ENCODE measurements at regions not wholly inside any gene's neighbourhood (a gene's known extent, or its start where the extent isn't known, plus 50 kb on each side); places are given as distances from the start of the nearest gene placed in this dataset.

GRCh38 chr7:32285698-32286097, 204.5 kb downstream of the LSM5 start:
- Histone ChIP-seq H3K4me1 (ENCODE audit: control insufficient read depth in 1 of 2, insufficient read depth in 1 of 2, low read depth in 1 of 2, low read length in 1 of 2) (no peaks in the 10 kb centered on the region), H3K36me3 (no peaks in the 10 kb centered on the region), H3K27ac (no peak overlapping the region), H3K9me3 (no peaks in the 10 kb centered on the region), H3K27me3 (no peaks in the 10 kb centered on the region), H3K4me3 (ENCODE audit: low read depth in 1 of 2, low read length in 1 of 2) (no peak overlapping the region)
- TF ChIP-seq CTCF (IDR thresholded peaks at IDR 0.05): no peak

- Histone ChIP-seq H3K27ac (no peak overlapping the region), H3K36me3 (no peaks in the 10 kb centered on the region), H3K27me3 (no peaks in the 10 kb centered on the region), H3K9me3 (no peaks in the 10 kb centered on the region), H3K4me1 (ENCODE audit: control insufficient read depth in 1 of 2, insufficient read depth in 1 of 2, low read depth in 1 of 2, low read length in 1 of 2) (no peaks in the 10 kb centered on the region), H3K4me3 (ENCODE audit: low read depth in 1 of 2, low read length in 1 of 2) (no peak overlapping the region)
- TF ChIP-seq CTCF (IDR thresholded peaks at IDR 0.05): no peak
Observed at GRCh38 chr7:32283546-32283945, 206.6 kb downstream of the LSM5 start.

- Histone ChIP-seq H3K9me3 (no peaks in the 10 kb centered on the region), H3K4me3 (ENCODE audit: low read depth in 1 of 2, low read length in 1 of 2) (no peak overlapping the region), H3K27ac (no peak overlapping the region), H3K4me1 (ENCODE audit: control insufficient read depth in 1 of 2, insufficient read depth in 1 of 2, low read depth in 1 of 2, low read length in 1 of 2) (no peaks in the 10 kb centered on the region), H3K27me3 (no peaks in the 10 kb centered on the region), H3K36me3 (no peaks in the 10 kb centered on the region)
- no peak for TF ChIP-seq CTCF (IDR thresholded peaks at IDR 0.05)
Observed at GRCh38 chr7:32279500-32279899, 209.3 kb upstream of the PDE1C start.

GRCh38 chr7:32275216-32276009, 205.2 kb upstream of the PDE1C start:
- Histone ChIP-seq H3K27me3 (no peaks in the 10 kb centered on the region), H3K27ac (no peak overlapping the region), H3K9me3 (no peaks in the 10 kb centered on the region), H3K36me3 (no peaks in the 10 kb centered on the region), H3K4me3 (ENCODE audit: low read depth in 1 of 2, low read length in 1 of 2) (no peak overlapping the region), H3K4me1 (ENCODE audit: control insufficient read depth in 1 of 2, insufficient read depth in 1 of 2, low read depth in 1 of 2, low read length in 1 of 2) (no peaks in the 10 kb centered on the region)
- no peak for TF ChIP-seq CTCF (IDR thresholded peaks at IDR 0.05)

- H3K27ac ChIP-seq: no peak overlapping the region
- H3K36me3 ChIP-seq: no peaks in the 10 kb centered on the region
- no peak overlapping the region for H3K4me3 ChIP-seq (ENCODE audit: low read depth in 1 of 2, low read length in 1 of 2)
- no peaks in the 10 kb centered on the region for H3K9me3 ChIP-seq
- no peak for TF ChIP-seq CTCF (IDR thresholded peaks at IDR 0.05)
- H3K4me1 ChIP-seq (ENCODE audit: control insufficient read depth in 1 of 2, insufficient read depth in 1 of 2, low read depth in 1 of 2, low read length in 1 of 2): no peaks in the 10 kb centered on the region
- no peaks in the 10 kb centered on the region for H3K27me3 ChIP-seq
Observed at GRCh38 chr7:32273297-32273696, 203.1 kb upstream of the PDE1C start.

Data from neutrophil (primary cell).